Right lobe of liver (tissue), 4 donors: ENCODE measurements at regions not wholly inside any gene's neighbourhood (a gene's known extent, or its start where the extent isn't known, plus 50 kb on each side); places are given as distances from the start of the nearest gene placed in this dataset.

Experiments used
- POLR2A ChIP-seq: fragments of 450-650 bp; IDR thresholded peaks from one replicate; pipeline ENCODE4 v1.6.1; 2017; ENCODE audit warnings: antibody characterized with exemption, mild to moderate bottlenecking
- TF ChIP-seq, protein P1 (sequence below), 4 donors: fragments of 200-600 bp in 3 of 4; fragments of 450-650 bp in 1 of 4; IDR thresholded peaks; one replicate each; pipeline versions ENCODE4 v1.5.1 to v1.8.0; 2016 to 2022; ENCODE audit warnings: antibody characterized with exemption in 4 of 4, mild to moderate bottlenecking in 2 of 4
- donor health status: DM: no; HTN: no; CAD: no.
- donor health status: DM: no; HTN: no; CAD: no.
- donor health status: DM: no; HTN: yes; CAD: no.

DNA sequence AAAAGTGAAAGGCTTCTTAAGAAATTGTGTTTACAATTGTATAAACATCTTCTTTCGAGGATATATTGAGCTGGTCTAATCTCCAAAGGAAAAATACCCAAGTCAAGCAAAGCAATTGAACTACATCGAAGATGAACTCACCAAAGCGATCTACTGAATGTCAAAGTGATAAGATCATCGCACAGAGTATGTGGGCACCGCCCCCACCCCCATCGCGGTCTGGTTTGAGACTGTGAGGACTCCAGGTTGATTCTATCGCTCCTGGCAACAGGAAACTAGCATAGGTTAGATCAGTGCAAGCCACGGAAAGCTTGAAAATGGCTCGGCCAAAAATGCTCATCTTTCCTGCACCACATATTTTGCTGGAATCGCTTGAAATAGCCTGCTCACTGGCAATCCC is 133.2 kb upstream of the RPS6KA2 start:
- no peak for TF ChIP-seq POLR2A
- TF ChIP-seq, protein P1, sequence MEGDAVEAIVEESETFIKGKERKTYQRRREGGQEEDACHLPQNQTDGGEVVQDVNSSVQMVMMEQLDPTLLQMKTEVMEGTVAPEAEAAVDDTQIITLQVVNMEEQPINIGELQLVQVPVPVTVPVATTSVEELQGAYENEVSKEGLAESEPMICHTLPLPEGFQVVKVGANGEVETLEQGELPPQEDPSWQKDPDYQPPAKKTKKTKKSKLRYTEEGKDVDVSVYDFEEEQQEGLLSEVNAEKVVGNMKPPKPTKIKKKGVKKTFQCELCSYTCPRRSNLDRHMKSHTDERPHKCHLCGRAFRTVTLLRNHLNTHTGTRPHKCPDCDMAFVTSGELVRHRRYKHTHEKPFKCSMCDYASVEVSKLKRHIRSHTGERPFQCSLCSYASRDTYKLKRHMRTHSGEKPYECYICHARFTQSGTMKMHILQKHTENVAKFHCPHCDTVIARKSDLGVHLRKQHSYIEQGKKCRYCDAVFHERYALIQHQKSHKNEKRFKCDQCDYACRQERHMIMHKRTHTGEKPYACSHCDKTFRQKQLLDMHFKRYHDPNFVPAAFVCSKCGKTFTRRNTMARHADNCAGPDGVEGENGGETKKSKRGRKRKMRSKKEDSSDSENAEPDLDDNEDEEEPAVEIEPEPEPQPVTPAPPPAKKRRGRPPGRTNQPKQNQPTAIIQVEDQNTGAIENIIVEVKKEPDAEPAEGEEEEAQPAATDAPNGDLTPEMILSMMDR (IDR thresholded peaks at IDR 0.05): no peak
